Kidney (tissue), 13 donors: ENCODE measurements at regions not wholly inside any gene's neighbourhood (a gene's known extent, or its start where the extent isn't known, plus 50 kb on each side); places are given as distances from the start of the nearest gene placed in this dataset.

ENCODE experiments used
- DNase-seq, 5 donors: peaks; one replicate each; pipeline ENCODE4 v3.0.0-alpha.2; 2013 to 2020
- FAIRE-seq: peaks from 2 replicates; lab custom pipeline; 2012; peaks lifted over from hg19 to GRCh38; lab: Jason Lieb, UNC
- H3K27ac ChIP-seq, 2 donors: one replicate each; pipeline ENCODE4 v1.7.0; 2013; ENCODE audit warnings: low read depth in 2 of 2, low read length in 2 of 2, inconsistent platforms in 1 of 2
- H3K27me3 ChIP-seq: one replicate; pipeline ENCODE4 v1.7.1; 2013; ENCODE audit warnings: low read length, inconsistent platforms; ENCODE audit not compliant: control insufficient read depth, insufficient read depth
- H3K36me3 ChIP-seq, 3 donors: one replicate each; pipeline versions ENCODE4 v1.7.0 to v1.7.1; 2013; ENCODE audit warnings: low read length in 3 of 3, control low read depth in 1 of 3, inconsistent platforms in 1 of 3; ENCODE audit not compliant: insufficient read depth in 3 of 3, control insufficient read depth in 2 of 3
- H3K4me1 ChIP-seq, 3 donors: one replicate each; pipeline versions ENCODE4 v1.7.0 to v1.7.1; 2013; ENCODE audit warnings: low read length in 3 of 3, inconsistent platforms in 1 of 3, low read depth in 1 of 3; ENCODE audit not compliant: control insufficient read depth in 2 of 3, insufficient read depth in 2 of 3
- H3K4me3 ChIP-seq, 3 donors: one replicate each; pipeline versions ENCODE4 v1.7.0 to v1.8.1; 2013; ENCODE audit warnings: low read length in 3 of 3, control low read depth in 1 of 3, inconsistent platforms in 1 of 3
- H3K9ac ChIP-seq, 3 donors: one replicate each; pipeline versions ENCODE4 v1.7.0 to v1.7.1; 2013; ENCODE audit warnings: low read length in 3 of 3, control low read depth in 1 of 3, inconsistent platforms in 1 of 3
- H3K9me3 ChIP-seq, 3 donors: one replicate each; pipeline versions ENCODE4 v1.7.0 to v1.7.1; 2013; ENCODE audit warnings: low read length in 3 of 3, control low read depth in 1 of 3, inconsistent platforms in 1 of 3; ENCODE audit not compliant: control insufficient read depth in 2 of 3, insufficient read depth in 1 of 3
- intact Hi-C: fragments of 100-400 bp; cut with DNase I; formaldehyde crosslinking; loops from one replicate; pipeline ENCODE4 v1.11.1; 2022
- TF ChIP-seq, protein P1 (sequence below): IDR thresholded peaks from 3 replicates; pipeline ENCODE4 v1.5.1; 2012; ENCODE audit warnings: mild to moderate bottlenecking, moderate library complexity, borderline replicate concordance; ENCODE audit not compliant: insufficient read depth; ENCODE audit errors: extremely low read depth
- donor health status: control.
- donor health status: control.
- donor health status: control.
- donor health status: control.
- donor health status: control.
- donor health status: DM: yes; HTN: yes; CAD: no.
- donor health status: Normal renal cell carcinoma (clear cell type).

DNA sequence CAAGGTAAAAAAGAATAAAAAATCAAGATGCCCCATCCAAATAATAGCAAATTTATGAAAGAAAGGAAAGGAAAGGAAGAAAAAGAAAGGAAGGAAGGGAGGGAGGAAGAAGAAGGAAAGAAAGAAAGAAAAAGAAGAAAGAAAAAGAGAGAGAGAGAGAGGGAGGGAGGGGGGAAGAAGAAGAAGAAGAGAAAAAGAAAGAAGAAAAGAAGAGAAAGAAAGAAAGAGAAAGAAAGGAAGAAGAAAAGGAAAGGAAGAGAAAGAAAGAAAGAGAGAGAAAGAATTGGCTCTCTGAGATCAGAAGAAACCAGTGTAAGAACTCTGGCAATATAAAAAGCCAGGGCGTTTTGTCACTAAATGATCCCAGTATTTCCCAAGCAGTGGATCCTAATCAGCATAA, 401.7 kb downstream of the EPHA7 start:
- Histone ChIP-seq H3K36me3 (no peaks in the 10 kb centered on the region), H3K9ac (no peak overlapping the region), H3K4me3 (no peak overlapping the region), H3K4me1 (no peaks in the 10 kb centered on the region), H3K27me3 (no peaks in the 10 kb centered on the region), H3K9me3 (no peaks in the 10 kb centered on the region), H3K27ac (no peak overlapping the region)
- FAIRE-seq (no peak), DNase-seq (no peak)
- TF ChIP-seq, protein P1, sequence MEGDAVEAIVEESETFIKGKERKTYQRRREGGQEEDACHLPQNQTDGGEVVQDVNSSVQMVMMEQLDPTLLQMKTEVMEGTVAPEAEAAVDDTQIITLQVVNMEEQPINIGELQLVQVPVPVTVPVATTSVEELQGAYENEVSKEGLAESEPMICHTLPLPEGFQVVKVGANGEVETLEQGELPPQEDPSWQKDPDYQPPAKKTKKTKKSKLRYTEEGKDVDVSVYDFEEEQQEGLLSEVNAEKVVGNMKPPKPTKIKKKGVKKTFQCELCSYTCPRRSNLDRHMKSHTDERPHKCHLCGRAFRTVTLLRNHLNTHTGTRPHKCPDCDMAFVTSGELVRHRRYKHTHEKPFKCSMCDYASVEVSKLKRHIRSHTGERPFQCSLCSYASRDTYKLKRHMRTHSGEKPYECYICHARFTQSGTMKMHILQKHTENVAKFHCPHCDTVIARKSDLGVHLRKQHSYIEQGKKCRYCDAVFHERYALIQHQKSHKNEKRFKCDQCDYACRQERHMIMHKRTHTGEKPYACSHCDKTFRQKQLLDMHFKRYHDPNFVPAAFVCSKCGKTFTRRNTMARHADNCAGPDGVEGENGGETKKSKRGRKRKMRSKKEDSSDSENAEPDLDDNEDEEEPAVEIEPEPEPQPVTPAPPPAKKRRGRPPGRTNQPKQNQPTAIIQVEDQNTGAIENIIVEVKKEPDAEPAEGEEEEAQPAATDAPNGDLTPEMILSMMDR: no peak
- intact Hi-C loops: no loop called here

- DNase-seq (no peak), FAIRE-seq (no peak)
- Histone ChIP-seq H3K9ac (no peak overlapping the region), H3K27ac (no peak overlapping the region), H3K27me3 (no peaks in the 10 kb centered on the region), H3K36me3 (no peaks in the 10 kb centered on the region), H3K4me1 (no peaks in the 10 kb centered on the region), H3K9me3 (no peaks in the 10 kb centered on the region), H3K4me3 (no peak overlapping the region)
- TF ChIP-seq, protein P1: no peak
- intact Hi-C loops: no loop called here
These were observed 402.1 kb downstream of the EPHA7 start for GRCh38 chr6:93017213-93017612.

- Histone ChIP-seq H3K27me3 (no peaks in the 10 kb centered on the region), H3K4me3 (no peak overlapping the region), H3K27ac (no peak overlapping the region), H3K9me3 (no peaks in the 10 kb centered on the region), H3K36me3 (no peaks in the 10 kb centered on the region), H3K4me1 (no peaks in the 10 kb centered on the region), H3K9ac (no peak overlapping the region)
- TF ChIP-seq, protein P1: no peak
- FAIRE-seq (no peak), DNase-seq (no peak)
- intact Hi-C loops: no loop called here
These were observed 406.3 kb downstream of the EPHA7 start for GRCh38 chr6:93013054-93013453.

DNA sequence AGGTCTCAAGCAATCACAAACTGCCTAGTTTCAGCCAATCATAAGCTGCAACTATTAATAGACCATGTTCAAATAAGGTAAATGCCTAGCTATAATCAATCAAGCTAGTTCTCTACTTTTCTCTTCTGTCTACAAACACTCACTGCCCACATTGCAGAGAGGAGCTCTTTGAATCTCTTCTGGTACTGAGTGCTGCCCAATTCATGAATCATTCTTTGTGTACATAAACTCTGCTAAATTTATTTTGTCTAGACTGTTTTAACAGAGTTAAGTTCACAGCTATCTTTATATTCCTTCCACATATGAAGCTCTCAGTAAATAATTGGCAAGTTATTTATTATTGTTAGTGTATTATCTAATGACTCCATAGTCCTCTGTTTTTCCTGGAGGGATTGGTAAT, 411.0 kb downstream of the EPHA7 start:
- FAIRE-seq (no peak), DNase-seq (no peak)
- Histone ChIP-seq H3K4me1 (no peaks in the 10 kb centered on the region), H3K36me3 (no peaks in the 10 kb centered on the region), H3K27ac (no peak overlapping the region), H3K4me3 (no peak overlapping the region), H3K27me3 (no peaks in the 10 kb centered on the region), H3K9me3 (no peaks in the 10 kb centered on the region), H3K9ac (no peak overlapping the region)
- intact Hi-C loops: no loop called here
- TF ChIP-seq, protein P1: no peak
